Heart left ventricle (tissue), 16 donors: ENCODE measurements at regions not wholly inside any gene's neighbourhood (a gene's known extent, or its start where the extent isn't known, plus 50 kb on each side); places are given as distances from the start of the nearest gene placed in this dataset.

Experiments used
- ATAC-seq, 4 donors: fragments of 200-7000 bp; cut with Tn5 transposase; one replicate each; pipeline ENCODE4 v1.9.1; 2020 to 2022; ENCODE audit warnings: moderate library complexity in 4 of 4, mild to moderate bottlenecking in 3 of 4, moderate number of reproducible peaks in 1 of 4
- DNase-seq, 5 donors: peaks; one replicate each; pipeline ENCODE4 v3.0.0-alpha.2; 2020
- H3K27ac ChIP-seq, 12 donors: fragments of 200-600 bp; sonication (generic) in 4 of 12; one replicate each; pipeline versions ENCODE4 v1.5.0 to v1.8.0; 2016 to 2022; ENCODE audit warnings: mild to moderate bottlenecking in 2 of 12
- H3K27me3 ChIP-seq, 9 donors: fragments of 200-600 bp; sonication (generic) in 2 of 9; one replicate each; pipeline versions ENCODE4 v1.5.1 to v1.8.0; 2016 to 2022; ENCODE audit warnings: mild to moderate bottlenecking in 3 of 9
- H3K36me3 ChIP-seq, 9 donors: fragments of 200-600 bp; sonication (generic) in 2 of 9; one replicate each; pipeline versions ENCODE4 v1.5.0 to v1.8.0; 2018 to 2022; ENCODE audit warnings: mild to moderate bottlenecking in 2 of 9
- H3K4me1 ChIP-seq, 12 donors: fragments of 200-600 bp; sonication (generic) in 4 of 12; one replicate each; pipeline versions ENCODE4 v1.5.0 to v1.8.0; 2016 to 2022; ENCODE audit warnings: mild to moderate bottlenecking in 3 of 12
- H3K4me3 ChIP-seq, 12 donors: fragments of 200-600 bp; sonication (generic) in 4 of 12; one replicate each; pipeline versions ENCODE4 v1.5.0 to v1.8.0; 2017 to 2022; ENCODE audit warnings: mild to moderate bottlenecking in 9 of 12, moderate library complexity in 4 of 12
- H3K9me3 ChIP-seq, 12 donors: fragments of 200-600 bp; sonication (generic) in 4 of 12; one replicate each; pipeline versions ENCODE4 v1.5.0 to v1.8.0; 2016 to 2022; ENCODE audit warnings: mild to moderate bottlenecking in 1 of 12
- POLR2A ChIP-seq, 2 donors: fragments of 450-650 bp; IDR thresholded peaks; one replicate each; pipeline ENCODE4 v1.6.1; 2017; ENCODE audit warnings: antibody characterized with exemption in 2 of 2, mild to moderate bottlenecking in 2 of 2, moderate library complexity in 2 of 2
- WGBS, 4 donors: extraction: QIAGEN DNeasy Blood & Tissue Kit in 2 of 4; methylation state at CpG; one replicate each; pipeline versions ENCODE4 v1.1.5 to v1.1.7; 2013 to 2018; 5-methylcytosine and 5-hydroxymethylcytosine counted together
- intact Hi-C, 10 donors: fragments of 100-400 bp; cut with DNase I; formaldehyde crosslinking; loops; one replicate each; pipeline versions ENCODE4 v1.11.1 to v1.14.2; 2022
- TF ChIP-seq, protein P1 (sequence below), 12 donors: fragments of 200-600 bp; sonication (generic) in 4 of 12; IDR thresholded peaks; one replicate each; pipeline versions ENCODE4 v1.5.0 to v1.8.0; 2018 to 2022; ENCODE audit warnings: antibody characterized with exemption in 12 of 12, mild to moderate bottlenecking in 5 of 12
- donor health status: ischemic (EF 13 %, LVEDD 7.1; RV severe dilation, severe dysfunction).
- donor health status: healthy with polysubstance abuse.
- donor health status: DM: no; HTN: yes; CAD: no.
- donor health status: DM: no; HTN: no; CAD: no.
- donor health status: ischemic (EF 25% LVEDD 6.9; RV normal size, moderate dysfunction).
- donor health status: ischemic (EF 25% LVEDD 5.7; RV mildly dilated, moderate dysfunction).
- donor health status: healthy.
- donor health status: DM: yes; HTN: yes; CAD: no.
- donor health status: ischemic (EF 35%, LVEDD 5.7; RV mildly dilated, moderate dysfunction).
- donor health status: nonischemic (EF 11% LVEDD 7.7; RV severe dilation, severe dysfunction).
- donor health status: DM: yes; HTN: yes; CAD: no.
- donor health status: PGD.
- donor health status: ischemic (EF 29% LVEDD 5.4; RV normal size, mild dysfunction).
- donor health status: nonischemic (EF 23%, LVEDD 6.1; RV moderate dilation, normal function).

DNA sequence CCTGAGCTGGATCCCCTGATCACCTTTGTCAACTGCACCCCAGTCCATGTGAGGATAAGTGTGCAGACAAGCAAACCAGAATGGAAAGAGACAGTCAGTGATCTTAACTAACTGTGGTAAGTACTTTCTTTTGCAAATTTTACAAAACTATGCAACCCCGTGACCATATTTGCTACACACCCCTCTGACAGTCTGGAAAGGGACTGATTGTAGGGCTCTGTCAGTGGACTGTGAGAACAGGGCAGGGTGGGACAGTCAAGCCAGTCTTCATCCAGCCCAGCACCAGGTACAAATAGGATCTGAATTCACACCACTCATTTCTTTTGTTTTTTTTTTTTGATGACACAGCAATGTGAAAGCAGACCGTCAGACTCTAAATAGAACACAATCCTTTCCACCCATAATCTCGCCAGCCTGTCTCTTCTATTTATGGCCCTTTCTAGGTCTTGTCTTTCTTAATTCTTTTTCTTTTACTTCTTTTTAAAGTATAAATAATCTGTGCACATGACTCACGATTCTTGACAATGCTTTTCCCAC is 165.6 kb downstream of the ARL6IP6 start:
- no peaks in the 10 kb centered on the region for H3K36me3 ChIP-seq

DNA sequence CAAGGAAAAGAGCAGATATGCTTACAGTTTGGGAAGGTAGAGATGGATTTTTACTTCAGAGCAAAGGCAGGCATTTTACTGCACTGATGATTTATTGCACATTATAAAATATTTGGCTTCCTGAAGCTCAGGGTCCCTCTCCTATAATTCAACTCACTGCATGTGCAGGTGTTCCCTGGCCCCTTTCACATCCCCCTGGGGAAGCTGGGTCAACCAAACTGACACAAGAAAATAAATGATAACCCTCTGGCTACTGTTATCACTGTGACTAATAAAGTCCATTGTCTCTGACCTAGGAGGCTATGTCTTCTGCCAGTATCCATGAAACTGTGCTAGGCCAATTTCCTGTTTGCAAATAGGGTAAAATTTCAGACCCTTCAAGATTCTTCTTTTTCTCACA is 163.1 kb downstream of the ARL6IP6 start:
- Histone ChIP-seq H3K27me3 (no peaks in the 10 kb centered on the region), H3K4me3 (no peak overlapping the region), H3K27ac (no peak overlapping the region), H3K36me3 (no peaks in the 10 kb centered on the region), H3K9me3 (no peaks in the 10 kb centered on the region), H3K4me1 (no peaks in the 10 kb centered on the region)
- DNase-seq = no peak
- intact Hi-C loops = no loop called here
- TF ChIP-seq POLR2A (IDR thresholded peaks at IDR 0.05) = no peak
- TF ChIP-seq, protein P1, sequence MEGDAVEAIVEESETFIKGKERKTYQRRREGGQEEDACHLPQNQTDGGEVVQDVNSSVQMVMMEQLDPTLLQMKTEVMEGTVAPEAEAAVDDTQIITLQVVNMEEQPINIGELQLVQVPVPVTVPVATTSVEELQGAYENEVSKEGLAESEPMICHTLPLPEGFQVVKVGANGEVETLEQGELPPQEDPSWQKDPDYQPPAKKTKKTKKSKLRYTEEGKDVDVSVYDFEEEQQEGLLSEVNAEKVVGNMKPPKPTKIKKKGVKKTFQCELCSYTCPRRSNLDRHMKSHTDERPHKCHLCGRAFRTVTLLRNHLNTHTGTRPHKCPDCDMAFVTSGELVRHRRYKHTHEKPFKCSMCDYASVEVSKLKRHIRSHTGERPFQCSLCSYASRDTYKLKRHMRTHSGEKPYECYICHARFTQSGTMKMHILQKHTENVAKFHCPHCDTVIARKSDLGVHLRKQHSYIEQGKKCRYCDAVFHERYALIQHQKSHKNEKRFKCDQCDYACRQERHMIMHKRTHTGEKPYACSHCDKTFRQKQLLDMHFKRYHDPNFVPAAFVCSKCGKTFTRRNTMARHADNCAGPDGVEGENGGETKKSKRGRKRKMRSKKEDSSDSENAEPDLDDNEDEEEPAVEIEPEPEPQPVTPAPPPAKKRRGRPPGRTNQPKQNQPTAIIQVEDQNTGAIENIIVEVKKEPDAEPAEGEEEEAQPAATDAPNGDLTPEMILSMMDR (IDR thresholded peaks at IDR 0.05) = no peak
- ATAC-seq = no peak

More for the DNA sequence above, 165.6 kb downstream of the ARL6IP6 start:
- no peak for TF ChIP-seq POLR2A (IDR thresholded peaks at IDR 0.05)
- TF ChIP-seq, protein P1 (IDR thresholded peaks at IDR 0.05) = no peak
- WGBS, 4 donors = 58 to 59% (median 59%) methylated on average over 4 of the region's 4 CpGs
- no peak for ATAC-seq
- no peak overlapping the region for H3K27ac ChIP-seq
- H3K9me3 ChIP-seq = no peaks in the 10 kb centered on the region
- H3K27me3 ChIP-seq = no peaks in the 10 kb centered on the region
- intact Hi-C loops = no loop called here
- no peak for DNase-seq
- no peaks in the 10 kb centered on the region for H3K4me1 ChIP-seq
- H3K4me3 ChIP-seq = no peak overlapping the region

DNA sequence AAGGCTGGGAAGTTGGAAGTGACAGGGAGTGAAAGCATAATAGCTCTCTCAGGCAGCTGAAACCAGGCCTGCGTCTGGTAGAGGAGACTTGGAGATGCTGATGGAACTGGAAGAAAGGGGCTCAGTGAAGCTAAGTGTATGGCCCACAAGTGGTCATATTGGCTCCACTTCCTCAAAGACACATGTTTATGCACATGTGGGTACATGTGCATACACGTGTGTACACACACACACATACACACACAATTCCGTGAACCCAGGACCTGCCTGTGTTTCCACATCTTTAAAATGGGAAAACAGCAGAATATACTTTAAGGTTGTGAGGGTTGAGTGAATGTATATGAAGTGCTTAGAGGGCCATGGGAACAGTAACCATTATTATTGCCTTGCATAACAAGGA is 160.9 kb downstream of the ARL6IP6 start:
- H3K4me3 ChIP-seq = no peak overlapping the region
- TF ChIP-seq POLR2A (IDR thresholded peaks at IDR 0.05) = no peak
- TF ChIP-seq, protein P1 (IDR thresholded peaks at IDR 0.05) = no peak
- H3K36me3 ChIP-seq = no peaks in the 10 kb centered on the region
- DNase-seq (no peak), ATAC-seq (no peak)
- intact Hi-C loops = no loop called here
- H3K4me1 ChIP-seq = no peaks in the 10 kb centered on the region
- H3K9me3 ChIP-seq = no peaks in the 10 kb centered on the region
- no peak overlapping the region for H3K27ac ChIP-seq
- WGBS, 4 donors = 76 to 84% (median 78%) methylated on average over 3 of the region's 3 CpGs
- H3K27me3 ChIP-seq = no peaks in the 10 kb centered on the region

DNA sequence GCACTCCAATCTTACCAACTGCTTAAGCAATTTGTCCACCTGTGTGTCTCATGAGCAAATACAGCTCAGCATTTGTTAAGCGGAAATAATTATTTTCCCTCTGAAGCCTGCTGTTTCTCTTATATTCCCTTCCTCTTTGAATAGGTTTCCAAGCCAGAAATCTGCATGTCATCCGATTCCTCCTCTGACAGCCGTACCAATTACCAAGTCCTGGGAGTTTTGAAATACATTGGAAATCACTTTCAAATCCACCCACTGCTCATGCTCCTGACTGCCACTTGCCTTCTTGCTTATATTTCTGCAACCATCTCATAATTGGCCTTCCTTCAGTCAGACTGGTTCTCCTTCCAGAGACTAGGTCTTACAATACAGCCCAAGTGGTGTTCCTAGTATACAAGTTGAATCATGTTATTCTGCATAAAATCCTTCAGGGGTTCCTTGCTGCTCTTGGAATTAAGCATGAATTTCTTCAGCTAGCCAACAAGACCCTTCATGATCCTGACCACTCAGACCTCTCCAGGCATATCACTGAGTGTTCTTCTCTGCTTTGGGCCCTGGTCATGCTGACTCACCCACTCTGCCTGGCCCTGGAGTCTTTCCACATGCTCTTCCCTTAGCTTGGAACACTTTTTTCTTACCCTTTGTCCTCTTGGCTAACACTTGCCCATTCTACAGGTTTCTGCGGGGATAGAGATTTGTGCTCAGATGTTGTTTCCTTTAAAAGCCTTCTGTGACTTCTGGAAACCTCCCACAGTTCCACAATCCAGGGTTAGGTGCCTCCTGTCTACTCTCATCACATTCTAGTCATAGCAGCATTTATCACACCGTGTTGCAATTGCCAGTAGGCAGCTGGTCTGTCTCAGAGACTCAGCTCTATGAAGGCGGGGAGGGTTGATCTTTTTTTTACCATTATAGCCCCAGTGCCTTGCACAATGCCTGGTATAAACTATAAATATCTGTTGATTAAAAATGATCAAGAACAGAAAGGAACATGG is 157.6 kb downstream of the ARL6IP6 start:
- H3K9me3 ChIP-seq = no peaks in the 10 kb centered on the region
- no peaks in the 10 kb centered on the region for H3K36me3 ChIP-seq
- no peaks in the 10 kb centered on the region for H3K4me1 ChIP-seq
- no peaks in the 10 kb centered on the region for H3K27me3 ChIP-seq
- no peak overlapping the region for H3K27ac ChIP-seq
- H3K4me3 ChIP-seq = no peak overlapping the region
- ATAC-seq (no peak), DNase-seq (no peak)
- WGBS, 4 donors = 62 to 70% (median 67%) methylated on average over 6 of the region's 6 CpGs
- intact Hi-C loops = no loop called here
- no peak for TF ChIP-seq POLR2A (IDR thresholded peaks at IDR 0.05)
- TF ChIP-seq, protein P1 (IDR thresholded peaks at IDR 0.05) = no peak
